ENCODE measurements at regions not wholly inside any gene's neighbourhood (a gene's known extent, or its start where the extent isn't known, plus 50 kb on each side); places are given as distances from the start of the nearest gene placed in this dataset.

GRCh38 chr15:60208709-60209108 lies 189.1 kb downstream of the ANXA2 start:
- no peak for TF ChIP-seq HDAC2 (IDR thresholded peaks at IDR 0.05)
- TF ChIP-seq SREBF2 (IDR thresholded peaks at IDR 0.05) = no peak
- no peak for TF ChIP-seq SMC3 (IDR thresholded peaks at IDR 0.05)
- no peak for TF ChIP-seq POLR2A (IDR thresholded peaks at IDR 0.05; ENCODE audit: low read length)
- no peak for TF ChIP-seq RAD21 (conservative IDR thresholded peaks at IDR 0.05 in 1 of 2, IDR thresholded peaks at IDR 0.05 in 1 of 2)
- TF ChIP-seq JUN (IDR thresholded peaks at IDR 0.05) = no peak
- TF ChIP-seq, protein P1, sequence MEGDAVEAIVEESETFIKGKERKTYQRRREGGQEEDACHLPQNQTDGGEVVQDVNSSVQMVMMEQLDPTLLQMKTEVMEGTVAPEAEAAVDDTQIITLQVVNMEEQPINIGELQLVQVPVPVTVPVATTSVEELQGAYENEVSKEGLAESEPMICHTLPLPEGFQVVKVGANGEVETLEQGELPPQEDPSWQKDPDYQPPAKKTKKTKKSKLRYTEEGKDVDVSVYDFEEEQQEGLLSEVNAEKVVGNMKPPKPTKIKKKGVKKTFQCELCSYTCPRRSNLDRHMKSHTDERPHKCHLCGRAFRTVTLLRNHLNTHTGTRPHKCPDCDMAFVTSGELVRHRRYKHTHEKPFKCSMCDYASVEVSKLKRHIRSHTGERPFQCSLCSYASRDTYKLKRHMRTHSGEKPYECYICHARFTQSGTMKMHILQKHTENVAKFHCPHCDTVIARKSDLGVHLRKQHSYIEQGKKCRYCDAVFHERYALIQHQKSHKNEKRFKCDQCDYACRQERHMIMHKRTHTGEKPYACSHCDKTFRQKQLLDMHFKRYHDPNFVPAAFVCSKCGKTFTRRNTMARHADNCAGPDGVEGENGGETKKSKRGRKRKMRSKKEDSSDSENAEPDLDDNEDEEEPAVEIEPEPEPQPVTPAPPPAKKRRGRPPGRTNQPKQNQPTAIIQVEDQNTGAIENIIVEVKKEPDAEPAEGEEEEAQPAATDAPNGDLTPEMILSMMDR (IDR thresholded peaks at IDR 0.05) = no peak
- TF ChIP-seq MYC (IDR thresholded peaks at IDR 0.05; ENCODE audit: borderline replicate concordance, low read length) = no peak

Data from A549 (cell line).